ENCODE measurements at regions not wholly inside any gene's neighbourhood (a gene's known extent, or its start where the extent isn't known, plus 50 kb on each side); places are given as distances from the start of the nearest gene placed in this dataset.

DNA sequence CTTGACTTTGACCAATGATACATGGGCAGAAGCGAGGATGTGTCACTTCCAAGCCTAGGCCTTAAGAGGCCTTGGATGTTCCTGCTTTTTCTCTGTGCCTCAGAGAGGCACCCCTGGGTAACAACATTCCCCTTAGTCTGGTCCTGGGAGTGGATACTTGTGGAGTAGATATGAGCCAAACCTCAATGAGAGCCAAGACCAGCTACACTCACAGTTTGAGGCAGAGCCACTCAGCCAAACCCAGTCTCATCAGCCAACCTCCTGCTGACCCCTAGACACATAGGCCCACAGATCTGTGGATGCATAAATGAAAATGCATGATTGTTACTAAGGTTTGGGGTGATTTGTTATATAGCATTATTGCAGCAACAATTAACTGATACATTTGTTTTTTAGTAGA is 114.2 kb downstream of the ZNF621 start:
- TF ChIP-seq CTCF (conservative IDR thresholded peaks at IDR 0.05; ENCODE audit: low read length), result no peak
- H3K4me3 ChIP-seq (ENCODE audit: low read length), result no peak overlapping the region
- DNase-seq (ENCODE audit: low read depth), result no peak

- TF ChIP-seq CTCF (conservative IDR thresholded peaks at IDR 0.05; ENCODE audit: low read length), result no peak
Measured at GRCh38 chr3:40642812-40643211, 118.1 kb downstream of the ZNF621 start.

GRCh38 chr3:40645883-40646282 is 121.1 kb downstream of the ZNF621 start:
- TF ChIP-seq CTCF (conservative IDR thresholded peaks at IDR 0.05; ENCODE audit: low read length), result no peak
- no peak for DNase-seq (ENCODE audit: low read depth)
- H3K4me3 ChIP-seq (ENCODE audit: low read length), result no peak overlapping the region

More at GRCh38 chr3:40642812-40643211, 118.1 kb downstream of the ZNF621 start:
- no peak overlapping the region for H3K4me3 ChIP-seq (ENCODE audit: low read length)
- no peak for DNase-seq (ENCODE audit: low read depth)

- H3K4me3 ChIP-seq (ENCODE audit: low read length), result no peak overlapping the region
- no peak for TF ChIP-seq CTCF (conservative IDR thresholded peaks at IDR 0.05; ENCODE audit: low read length)
- DNase-seq (ENCODE audit: low read depth), result no peak
Measured at GRCh38 chr3:40649346-40649745, 124.6 kb downstream of the ZNF621 start.

DNA sequence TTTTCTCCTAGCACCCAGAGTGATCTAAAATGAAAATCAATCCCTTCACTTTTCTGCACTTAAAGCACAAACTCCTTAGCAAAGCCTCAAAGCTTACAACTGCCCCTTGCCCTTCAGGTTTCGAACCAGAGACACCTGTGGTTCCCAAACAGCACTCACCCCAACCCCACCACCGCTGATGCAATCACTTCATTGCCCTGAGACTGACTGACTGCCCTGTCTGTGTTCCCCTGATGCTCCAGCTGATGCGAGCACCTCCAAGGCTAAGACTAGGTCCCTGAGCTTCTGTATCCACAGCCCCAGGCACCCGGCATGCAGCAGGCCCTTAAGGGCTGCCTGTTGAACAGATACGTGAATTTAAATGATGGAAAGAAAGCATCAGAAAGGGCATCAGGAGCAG is 127.3 kb downstream of the ZNF621 start:
- no peak for DNase-seq (ENCODE audit: low read depth)
- no peak overlapping the region for H3K4me3 ChIP-seq (ENCODE audit: low read length)
- TF ChIP-seq CTCF (conservative IDR thresholded peaks at IDR 0.05; ENCODE audit: low read length), result no peak

DNA sequence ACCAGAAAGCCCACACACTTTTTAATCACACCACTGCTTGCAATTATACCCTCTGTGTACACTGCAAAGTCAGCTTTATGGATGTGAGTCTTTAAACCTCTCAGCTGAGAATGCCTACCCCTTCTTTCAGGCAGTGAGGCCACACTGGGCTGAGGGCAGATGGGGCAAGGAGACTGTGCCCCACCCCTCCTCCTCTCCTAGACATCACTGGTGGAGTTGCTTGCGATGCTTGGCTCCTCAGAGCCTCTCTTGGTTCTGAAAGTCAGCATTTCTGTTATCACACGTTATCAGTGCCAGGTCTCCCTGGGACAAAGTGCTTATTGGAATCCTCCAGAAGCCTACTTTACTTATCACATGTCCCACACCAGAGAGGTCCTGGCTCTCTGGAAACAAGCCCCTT is 128.2 kb downstream of the ZNF621 start:
- no peak overlapping the region for H3K4me3 ChIP-seq (ENCODE audit: low read length)
- no peak for DNase-seq (ENCODE audit: low read depth)
- no peak for TF ChIP-seq CTCF (conservative IDR thresholded peaks at IDR 0.05; ENCODE audit: low read length)

DNA sequence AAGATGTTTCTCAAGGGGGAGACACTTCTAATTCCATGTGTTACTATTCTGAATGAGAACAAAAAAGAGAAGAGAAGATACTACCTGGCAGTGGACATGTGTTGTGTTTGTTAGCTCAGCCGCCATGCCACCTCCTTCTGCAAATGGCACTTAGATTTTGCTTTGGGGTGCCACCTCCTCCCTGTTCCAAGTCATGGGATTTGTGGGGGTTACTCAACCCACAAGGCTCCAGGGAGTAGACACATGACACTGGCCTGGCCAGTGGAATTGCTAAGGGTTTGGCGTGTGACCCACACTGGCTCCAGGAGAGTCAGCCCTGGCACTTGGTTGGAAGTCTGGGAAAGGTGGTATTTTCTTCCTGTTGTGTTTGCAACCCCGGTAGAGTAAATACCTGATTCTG is 129.1 kb downstream of the ZNF621 start:
- no peak overlapping the region for H3K4me3 ChIP-seq (ENCODE audit: low read length)
- no peak for TF ChIP-seq CTCF (conservative IDR thresholded peaks at IDR 0.05; ENCODE audit: low read length)
- DNase-seq (ENCODE audit: low read depth), result no peak

Measured in AG10803 (cell line).